Osteocyte (in vitro differentiated cells): ENCODE measurements at regions not wholly inside any gene's neighbourhood (a gene's known extent, or its start where the extent isn't known, plus 50 kb on each side); places are given as distances from the start of the nearest gene placed in this dataset.
"Not testable (repeated sequence)": the region's sequence is repeated elsewhere in the genome, so short reads cannot be mapped to it uniquely, and the experiment has no call there.

Experiments
- DNase-seq: peaks from one replicate; pipeline ENCODE4 v3.0.0; 2021; ENCODE audit warnings: mixed read lengths; ENCODE audit not compliant: unreplicated experiment; ENCODE audit errors: extremely low spot score
- H3K27ac Mint-ChIP-seq: one replicate; pipeline ENCODE4 v1.8.0; 2021; ENCODE audit warnings: mild to moderate bottlenecking, mixed read lengths; ENCODE audit not compliant: unreplicated experiment
- H3K27me3 Mint-ChIP-seq: one replicate; pipeline ENCODE4 v1.8.0; 2021; ENCODE audit warnings: mixed read lengths; ENCODE audit not compliant: unreplicated experiment
- H3K36me3 Mint-ChIP-seq: one replicate; pipeline ENCODE4 v1.8.0; 2021; ENCODE audit warnings: mixed read lengths; ENCODE audit not compliant: unreplicated experiment
- H3K4me1 Mint-ChIP-seq: one replicate; pipeline ENCODE4 v1.8.0; 2021; ENCODE audit warnings: mixed read lengths; ENCODE audit not compliant: unreplicated experiment
- H3K4me3 Mint-ChIP-seq: one replicate; pipeline ENCODE4 v1.8.0; 2021; ENCODE audit warnings: mild to moderate bottlenecking, moderate library complexity, mixed read lengths; ENCODE audit not compliant: unreplicated experiment
- H3K9me3 Mint-ChIP-seq: one replicate; pipeline ENCODE4 v1.8.0; 2021; ENCODE audit warnings: mixed read lengths; ENCODE audit not compliant: unreplicated experiment
- CTCF ChIP-seq: fragments of 200-600 bp; sonication (generic); IDR thresholded peaks from 2 replicates; pipeline ENCODE4 v1.5.0; 2021; ENCODE audit warnings: antibody characterized with exemption, mild to moderate bottlenecking, moderate library complexity

DNA sequence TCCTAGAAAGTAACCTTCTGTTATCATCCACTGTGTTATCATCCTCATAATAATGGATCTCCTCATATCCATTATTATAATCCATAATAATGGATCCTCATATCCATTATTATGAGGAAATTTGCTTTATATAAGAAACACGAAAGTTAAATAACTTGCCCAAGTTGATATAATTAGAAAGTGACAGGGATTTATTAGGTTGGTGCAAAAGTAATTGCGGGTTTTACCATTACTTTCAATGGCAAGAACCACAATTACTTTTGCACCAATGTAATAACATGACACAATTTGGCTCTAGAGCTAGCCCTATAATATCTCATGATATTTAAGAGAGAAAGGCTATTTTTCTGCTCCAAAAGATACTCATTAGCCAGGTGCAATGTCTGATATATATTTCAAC is 275.7 kb upstream of the STXBP5 start:
- Mint-ChIP-seq H3K36me3 (no peaks in the 10 kb centered on the region), H3K4me3 (no peak overlapping the region), H3K9me3 (peaks cover 5% of the 10 kb centered on the region), H3K27ac (no peak overlapping the region), H3K27me3 (no peaks in the 10 kb centered on the region), H3K4me1 (no peaks in the 10 kb centered on the region)
- DNase-seq, result no peak
- TF ChIP-seq CTCF, result no peak

- Mint-ChIP-seq H3K9me3 (peaks cover 3% of the 10 kb centered on the region), H3K36me3 (no peaks in the 10 kb centered on the region), H3K27ac (no peak overlapping the region), H3K4me3 (no peak overlapping the region), H3K4me1 (no peaks in the 10 kb centered on the region), H3K27me3 (no peaks in the 10 kb centered on the region)
- DNase-seq, result no peak
- no peak for TF ChIP-seq CTCF
Observed at GRCh38 chr6:146931214-146931613, 273.0 kb upstream of the STXBP5 start.

- no peaks in the 10 kb centered on the region for H3K4me1 Mint-ChIP-seq
- H3K27me3 Mint-ChIP-seq, result no peaks in the 10 kb centered on the region
- TF ChIP-seq CTCF, result no peak
- no peak overlapping the region for H3K4me3 Mint-ChIP-seq
- H3K9me3 Mint-ChIP-seq, result peaks cover 14% of the 10 kb centered on the region
- H3K27ac Mint-ChIP-seq, result no peak overlapping the region
- no peak for DNase-seq
- no peaks in the 10 kb centered on the region for H3K36me3 Mint-ChIP-seq
Observed at GRCh38 chr6:146937316-146937715, 266.9 kb upstream of the STXBP5 start.

DNA sequence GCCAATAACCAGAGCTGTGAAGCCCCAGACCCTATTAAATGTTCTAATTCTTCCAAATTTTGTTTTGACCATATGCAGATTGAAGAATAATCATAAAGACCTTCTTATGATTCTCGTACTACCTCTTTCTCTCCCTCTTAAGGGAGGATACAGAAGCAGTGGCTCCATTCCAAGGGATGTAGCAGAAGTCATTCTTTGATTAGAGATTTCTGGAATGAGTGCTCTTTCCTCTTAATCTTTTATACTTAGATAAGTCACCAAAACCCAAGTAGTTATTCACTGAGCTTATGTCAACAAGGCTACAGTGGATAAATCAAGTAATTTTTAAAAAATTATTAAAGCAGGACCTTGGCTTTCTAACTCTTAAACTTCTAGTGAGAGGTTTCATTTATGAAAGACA is 266.0 kb upstream of the STXBP5 start:
- peaks cover 11% of the 10 kb centered on the region for H3K9me3 Mint-ChIP-seq
- no peak overlapping the region for H3K27ac Mint-ChIP-seq
- no peaks in the 10 kb centered on the region for H3K4me1 Mint-ChIP-seq
- no peak for TF ChIP-seq CTCF
- no peak for DNase-seq
- no peaks in the 10 kb centered on the region for H3K36me3 Mint-ChIP-seq
- H3K27me3 Mint-ChIP-seq, result no peaks in the 10 kb centered on the region
- H3K4me3 Mint-ChIP-seq, result no peak overlapping the region

DNA sequence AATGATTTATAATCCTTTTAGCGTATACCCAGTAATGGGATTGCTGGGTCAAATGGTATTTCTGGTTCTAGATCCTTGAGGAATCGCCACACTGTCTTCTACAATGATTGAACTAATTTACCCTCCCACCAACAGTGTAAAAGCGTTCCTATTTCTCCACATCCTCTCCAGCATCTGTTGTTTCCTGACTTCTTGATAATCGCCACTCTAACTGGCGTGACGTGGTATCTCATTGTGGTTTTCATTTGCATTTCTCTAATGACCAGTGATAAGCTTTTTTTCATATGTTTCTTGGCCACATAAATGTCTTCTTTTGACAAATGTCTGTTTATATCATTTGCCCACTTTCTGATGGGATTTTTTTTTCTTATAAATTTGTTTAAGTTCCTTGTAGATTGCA is 264.8 kb upstream of the STXBP5 start:
- DNase-seq, H3K27me3 Mint-ChIP-seq, H3K36me3 Mint-ChIP-seq, H3K27ac Mint-ChIP-seq, H3K4me1 Mint-ChIP-seq, H3K4me3 Mint-ChIP-seq: not testable (repeated sequence)
- H3K9me3 Mint-ChIP-seq, result peaks cover 11% of the 10 kb centered on the region

- no peak for TF ChIP-seq CTCF
- H3K4me1 Mint-ChIP-seq, result no peaks in the 10 kb centered on the region
- H3K9me3 Mint-ChIP-seq, result peaks cover 12% of the 10 kb centered on the region
- H3K27ac Mint-ChIP-seq, result no peak overlapping the region
- H3K27me3 Mint-ChIP-seq, result no peaks in the 10 kb centered on the region
- H3K4me3 Mint-ChIP-seq, result no peak overlapping the region
- no peak for DNase-seq
- no peaks in the 10 kb centered on the region for H3K36me3 Mint-ChIP-seq
Observed at GRCh38 chr6:146943664-146944063, 260.6 kb upstream of the STXBP5 start.
